A673 (cell line): ENCODE measurements at regions not wholly inside any gene's neighbourhood (a gene's known extent, or its start where the extent isn't known, plus 50 kb on each side); places are given as distances from the start of the nearest gene placed in this dataset.

ENCODE experiments used
- BruUV-seq: library from RNA; stranded (reverse); fragments of 400-500 nt; replicated peaks from 2 replicates; lab custom pipeline; 2021; lab: Mats Ljungman, UMichigan
- CTCF ChIA-PET: fragments of 300-600 bp; sonication (Branson Sonifier 250); formaldehyde crosslinking; loops from one replicate; lab custom pipeline; 2022; ENCODE audit warnings: antibody characterized with exemption; lab: Charles Lee
- POLR2A ChIA-PET: fragments of 300-600 bp; sonication (Branson Sonifier 250); formaldehyde crosslinking; loops from one replicate; lab custom pipeline; 2022; ENCODE audit warnings: antibody characterized with exemption; ENCODE audit not compliant: low non-redundant PET; lab: Charles Lee
- DNase-seq: peaks from one replicate; pipeline ENCODE4 v3.0.0-alpha.2; 2015; ENCODE audit warnings: low spot score
- H3K27ac ChIP-seq: fragments of 200-600 bp; sonication (generic); 2 replicates; pipeline ENCODE4 v1.5.1; 2016; ENCODE audit warnings: mixed run types, low read depth, mild to moderate bottlenecking, mixed read lengths, antibody characterized with exemption, low read length; ENCODE audit not compliant: poor library complexity, severe bottlenecking
- H3K27me3 ChIP-seq: fragments of 200-600 bp; sonication (generic); replicated peaks from 2 replicates; pipeline ENCODE4 v1.6.1; 2017; ENCODE audit warnings: mixed run types, low read depth, mild to moderate bottlenecking, mixed read lengths, antibody characterized with exemption, low read length; ENCODE audit not compliant: insufficient read depth, poor library complexity
- H3K36me3 ChIP-seq: fragments of 200-600 bp; sonication (generic); 2 replicates; pipeline ENCODE4 v1.6.1; 2016; ENCODE audit warnings: mixed run types, mild to moderate bottlenecking, mixed read lengths, antibody characterized with exemption, low read length; ENCODE audit not compliant: insufficient read depth, poor library complexity, severe bottlenecking
- H3K4me1 ChIP-seq: fragments of 200-600 bp; sonication (generic); 2 replicates; pipeline ENCODE4 v1.6.1; 2017; ENCODE audit warnings: mixed run types, mild to moderate bottlenecking, mixed read lengths, antibody characterized with exemption, low read length; ENCODE audit not compliant: insufficient read depth, poor library complexity, severe bottlenecking
- H3K4me3 ChIP-seq: fragments of 200-600 bp; sonication (generic); 2 replicates; pipeline ENCODE4 v1.5.1; 2016; ENCODE audit warnings: low read depth, mixed run types, mild to moderate bottlenecking, mixed read lengths, low read length; ENCODE audit not compliant: poor library complexity, severe bottlenecking
- H3K9me3 ChIP-seq: fragments of 200-600 bp; sonication (generic); 2 replicates; pipeline ENCODE4 v1.6.1; 2016; ENCODE audit warnings: mixed run types, low read depth, mild to moderate bottlenecking, mixed read lengths, antibody characterized with exemption, low read length; ENCODE audit not compliant: poor library complexity, severe bottlenecking
- EZH2 ChIP-seq: fragments of 200-600 bp; sonication (generic); IDR thresholded peaks from 2 replicates; pipeline ENCODE4 v1.6.1; 2017; ENCODE audit warnings: borderline replicate concordance, low read depth, mild to moderate bottlenecking, mixed read lengths, antibody characterized with exemption, low read length; ENCODE audit not compliant: poor library complexity, severe bottlenecking
- intact Hi-C: fragments of 100-400 bp; cut with micrococcal nuclease; formaldehyde crosslinking; loops from one replicate; pipeline ENCODE4 v1.10.0; 2022; ENCODE audit not compliant: unreplicated experiment
- TF ChIP-seq, protein P1 (sequence below): fragments of 300-800, 200-600 bp; sonication (generic); conservative IDR thresholded peaks from 2 replicates; pipeline ENCODE4 v1.5.1; 2017; ENCODE audit warnings: low read depth, mild to moderate bottlenecking, antibody characterized with exemption, low read length, moderate library complexity, mixed read lengths

DNA sequence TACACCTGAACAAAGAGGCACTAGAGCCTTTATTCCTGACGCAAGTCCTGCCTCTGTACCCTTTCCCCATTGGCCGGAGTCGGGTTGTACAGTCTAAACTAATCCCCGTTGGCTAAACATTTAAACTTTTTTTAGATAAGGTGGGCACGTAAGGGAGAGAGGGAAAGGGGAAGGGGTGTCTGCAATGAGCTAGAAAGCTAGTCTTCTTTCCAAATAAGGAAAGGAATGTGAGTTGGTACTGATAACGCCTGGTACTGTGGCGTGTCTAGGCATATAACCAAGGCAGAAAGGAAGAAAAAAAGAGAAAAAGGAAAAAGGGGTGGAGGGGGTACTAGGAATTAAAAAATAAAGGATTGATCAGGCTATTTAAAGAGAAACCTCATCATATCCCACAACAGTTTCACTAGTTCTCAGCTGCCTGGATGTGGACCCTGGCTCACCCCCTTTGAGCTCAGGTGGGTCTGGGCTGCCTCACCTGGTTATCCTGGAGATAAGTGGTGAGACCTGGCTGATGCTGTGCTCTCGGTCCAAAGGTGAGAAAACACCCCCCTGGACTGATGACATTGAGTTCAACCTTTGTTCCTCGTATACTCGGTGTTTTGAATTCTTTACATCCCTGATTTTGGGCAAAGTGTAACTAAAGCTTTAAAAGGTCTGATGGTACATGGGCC lies 90.9 kb upstream of the EEF2KMT start:
- H3K4me3 ChIP-seq: no peak overlapping the region
- DNase-seq: no peak
- H3K36me3 ChIP-seq: no peaks in the 10 kb centered on the region
- POLR2A ChIA-PET: no interaction called here
- no peak for TF ChIP-seq EZH2
- TF ChIP-seq, protein P1, sequence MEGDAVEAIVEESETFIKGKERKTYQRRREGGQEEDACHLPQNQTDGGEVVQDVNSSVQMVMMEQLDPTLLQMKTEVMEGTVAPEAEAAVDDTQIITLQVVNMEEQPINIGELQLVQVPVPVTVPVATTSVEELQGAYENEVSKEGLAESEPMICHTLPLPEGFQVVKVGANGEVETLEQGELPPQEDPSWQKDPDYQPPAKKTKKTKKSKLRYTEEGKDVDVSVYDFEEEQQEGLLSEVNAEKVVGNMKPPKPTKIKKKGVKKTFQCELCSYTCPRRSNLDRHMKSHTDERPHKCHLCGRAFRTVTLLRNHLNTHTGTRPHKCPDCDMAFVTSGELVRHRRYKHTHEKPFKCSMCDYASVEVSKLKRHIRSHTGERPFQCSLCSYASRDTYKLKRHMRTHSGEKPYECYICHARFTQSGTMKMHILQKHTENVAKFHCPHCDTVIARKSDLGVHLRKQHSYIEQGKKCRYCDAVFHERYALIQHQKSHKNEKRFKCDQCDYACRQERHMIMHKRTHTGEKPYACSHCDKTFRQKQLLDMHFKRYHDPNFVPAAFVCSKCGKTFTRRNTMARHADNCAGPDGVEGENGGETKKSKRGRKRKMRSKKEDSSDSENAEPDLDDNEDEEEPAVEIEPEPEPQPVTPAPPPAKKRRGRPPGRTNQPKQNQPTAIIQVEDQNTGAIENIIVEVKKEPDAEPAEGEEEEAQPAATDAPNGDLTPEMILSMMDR: no peak
- CTCF ChIA-PET: no interaction called here
- no peak overlapping the region for H3K27ac ChIP-seq
- H3K4me1 ChIP-seq: no peaks in the 10 kb centered on the region
- no peaks in the 10 kb centered on the region for H3K27me3 ChIP-seq
- no peaks in the 10 kb centered on the region for H3K9me3 ChIP-seq
- BruUV-seq: no TSS peak
- intact Hi-C loops: no loop called here

DNA sequence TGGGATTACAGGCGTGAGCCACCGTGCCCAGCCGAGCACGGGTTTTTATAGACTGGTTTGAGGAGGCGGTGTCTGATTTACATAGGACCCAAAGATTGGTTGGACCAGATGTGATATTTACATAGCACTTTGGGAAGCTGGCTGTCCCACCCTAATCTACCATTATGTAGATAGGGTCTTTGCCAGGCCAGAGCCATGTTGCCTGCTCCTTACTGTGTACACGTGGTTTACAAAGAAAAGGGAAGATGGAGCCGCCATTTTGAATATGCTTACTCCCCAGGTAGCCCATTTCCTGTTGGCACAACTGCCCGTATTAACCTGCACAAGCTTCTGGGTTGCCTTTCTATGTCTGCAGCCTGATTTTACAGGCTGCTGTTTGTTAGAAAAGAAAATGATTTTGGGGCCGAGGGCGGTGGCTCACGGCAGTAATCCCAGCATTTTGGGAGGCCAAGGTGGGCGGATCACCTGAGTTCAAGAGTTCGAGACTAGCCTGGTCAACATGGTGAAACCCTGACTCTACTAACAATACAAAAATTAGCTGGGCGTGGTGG lies 89.9 kb upstream of the EEF2KMT start:
- H3K27ac ChIP-seq: no peak overlapping the region
- BruUV-seq: no TSS peak
- H3K27me3 ChIP-seq: no peaks in the 10 kb centered on the region
- ChIA-PET POLR2A (no interaction called here), CTCF (no interaction called here)
- H3K36me3 ChIP-seq: no peaks in the 10 kb centered on the region
- TF ChIP-seq, protein P1: no peak
- no peak for TF ChIP-seq EZH2
- H3K9me3 ChIP-seq: no peaks in the 10 kb centered on the region
- H3K4me1 ChIP-seq: no peaks in the 10 kb centered on the region
- no peak overlapping the region for H3K4me3 ChIP-seq
- intact Hi-C loops: no loop called here
- DNase-seq: no peak

DNA sequence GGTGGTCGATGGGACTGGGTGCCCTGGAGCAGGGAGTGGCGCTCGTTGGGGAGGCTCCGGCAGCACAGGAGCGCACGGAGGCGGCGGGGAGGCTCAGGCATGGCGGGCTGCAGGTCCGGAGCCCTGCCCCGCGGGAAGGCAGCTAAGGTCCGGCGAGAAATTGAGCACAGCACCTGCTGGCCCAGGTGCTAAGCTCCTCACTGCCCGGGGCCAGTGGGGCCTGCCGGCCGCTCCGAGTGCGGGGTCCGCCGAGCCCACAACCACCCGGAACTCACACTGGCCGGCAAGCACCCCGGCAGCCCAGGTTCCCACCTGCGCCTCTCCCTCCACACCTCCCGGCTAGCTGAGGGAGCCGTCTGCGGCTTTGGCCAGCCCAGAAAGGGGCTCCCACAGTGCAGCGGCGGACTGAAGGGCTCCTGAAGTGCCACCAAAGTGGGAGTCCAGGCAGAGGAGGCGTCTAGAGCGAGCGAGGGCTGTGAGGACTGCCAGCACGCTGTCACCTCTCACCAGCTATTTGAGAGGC lies 88.8 kb upstream of the EEF2KMT start:
- intact Hi-C loops: no loop called here
- ChIA-PET POLR2A (no interaction called here), CTCF (no interaction called here)
- no peak for TF ChIP-seq EZH2
- TF ChIP-seq, protein P1: no peak
- Histone ChIP-seq H3K36me3 (no peaks in the 10 kb centered on the region), H3K9me3 (no peaks in the 10 kb centered on the region), H3K27me3 (no peaks in the 10 kb centered on the region), H3K4me1 (no peaks in the 10 kb centered on the region), H3K27ac (no peak overlapping the region), H3K4me3 (no peak overlapping the region)
- DNase-seq: no peak
- no TSS peak for BruUV-seq
